ENCODE measurements at regions not wholly inside any gene's neighbourhood (a gene's known extent, or its start where the extent isn't known, plus 50 kb on each side); places are given as distances from the start of the nearest gene placed in this dataset.
"Not testable (repeated sequence)": the region's sequence is repeated elsewhere in the genome, so short reads cannot be mapped to it uniquely, and the experiment has no call there.

DNA sequence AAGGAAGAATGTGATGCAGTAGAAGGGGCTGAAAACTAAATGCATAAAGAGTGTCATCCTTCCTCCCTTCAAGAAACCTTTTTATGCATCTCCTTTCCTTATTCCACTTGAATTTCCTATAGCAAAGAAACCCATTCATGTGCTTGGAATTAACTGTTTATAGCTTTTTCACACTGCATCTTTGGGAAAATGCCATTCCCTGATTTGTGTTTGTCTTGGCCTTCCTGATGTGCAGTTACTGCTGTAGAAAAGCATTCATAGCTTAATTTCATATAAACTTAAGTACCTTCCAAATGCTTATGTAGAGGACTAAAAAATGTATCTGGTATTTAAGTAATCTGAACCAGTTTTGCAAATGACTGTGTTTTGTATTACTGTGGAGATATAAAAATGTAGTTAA, 61.8 kb downstream of the SDR9C7 start:
- DNase-seq (ENCODE audit: low read depth in 2 of 2), result no peak

- DNase-seq (ENCODE audit: low read depth in 2 of 2), result no peak
Measured at GRCh38 chr12:56867216-56867615, 67.0 kb downstream of the SDR9C7 start.

DNA sequence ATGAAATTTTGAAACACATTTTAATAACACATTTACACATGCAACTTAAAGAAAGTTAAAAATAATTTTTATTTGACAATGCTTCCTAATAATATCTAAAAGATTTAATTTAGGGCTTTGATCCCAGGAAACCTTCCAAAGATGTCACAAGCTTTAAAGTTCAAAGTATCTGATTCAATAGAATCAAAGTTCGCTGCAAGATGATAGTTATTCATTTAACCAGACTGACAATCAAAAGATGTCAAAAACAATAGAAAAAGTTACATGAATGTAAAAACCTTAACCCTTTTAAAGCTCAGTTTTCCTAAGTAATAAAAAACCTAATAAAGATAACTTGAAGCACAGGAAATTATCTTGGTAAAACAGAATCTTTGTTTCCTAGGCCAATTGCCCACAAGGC, 67.7 kb downstream of the SDR9C7 start:
- no peak for DNase-seq (ENCODE audit: low read depth in 2 of 2)

GRCh38 chr12:56864318-56864717, 69.9 kb downstream of the SDR9C7 start:
- no peak for DNase-seq (ENCODE audit: low read depth in 2 of 2)

GRCh38 chr12:56863789-56864188, 70.4 kb downstream of the SDR9C7 start:
- DNase-seq (ENCODE audit: low read depth in 2 of 2), result no peak

DNA sequence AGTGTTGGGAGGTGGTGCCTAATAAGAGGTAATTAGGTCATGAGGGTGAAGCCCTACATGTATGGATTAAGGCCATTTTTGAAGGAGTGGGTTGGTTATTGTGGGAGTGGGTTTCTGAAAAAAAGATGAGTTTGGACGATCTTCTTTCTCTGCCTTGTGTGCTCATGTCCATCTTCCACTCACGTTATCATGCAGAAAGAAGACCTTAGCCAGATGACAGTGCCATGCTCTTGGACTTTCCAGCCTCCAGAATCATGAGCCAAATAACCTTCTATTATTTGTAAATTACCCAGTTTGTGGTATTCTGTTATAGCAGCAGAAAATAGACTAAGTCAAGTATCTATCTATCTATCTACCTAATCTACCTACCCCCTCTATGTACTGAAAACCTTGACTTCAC, 71.9 kb downstream of the SDR9C7 start:
- no peak for DNase-seq (ENCODE audit: low read depth in 2 of 2)

DNA sequence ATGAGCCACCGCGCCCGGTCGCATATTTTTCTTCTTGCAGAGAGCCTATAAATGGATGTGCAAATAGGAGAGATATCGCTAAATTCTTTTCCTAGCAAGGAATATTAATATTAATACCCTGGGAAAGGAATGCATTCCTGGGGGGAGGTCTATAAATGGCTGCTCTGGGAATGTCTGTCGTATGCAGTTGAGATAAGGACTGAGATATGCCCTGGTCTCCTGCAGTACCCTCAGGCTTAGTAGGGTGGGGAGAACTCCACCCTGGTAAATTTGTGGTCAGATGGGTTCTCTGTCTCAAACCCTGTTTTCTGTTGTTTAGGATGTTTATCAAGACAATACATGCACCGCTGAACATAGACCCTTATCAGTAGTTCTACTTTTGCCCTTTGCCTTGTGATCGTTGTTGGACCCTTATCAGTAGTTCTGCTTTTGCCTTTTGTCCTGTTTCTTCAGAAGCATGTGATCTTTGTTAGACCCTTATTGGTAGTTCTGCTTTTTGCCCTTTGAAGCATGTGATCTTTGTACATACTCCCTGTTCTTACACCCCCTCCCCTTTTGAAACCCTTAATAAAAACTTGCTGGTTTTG, 80.7 kb downstream of the SDR9C7 start:
- not testable (repeated sequence) for DNase-seq (ENCODE audit: low read depth in 2 of 2)

DNA sequence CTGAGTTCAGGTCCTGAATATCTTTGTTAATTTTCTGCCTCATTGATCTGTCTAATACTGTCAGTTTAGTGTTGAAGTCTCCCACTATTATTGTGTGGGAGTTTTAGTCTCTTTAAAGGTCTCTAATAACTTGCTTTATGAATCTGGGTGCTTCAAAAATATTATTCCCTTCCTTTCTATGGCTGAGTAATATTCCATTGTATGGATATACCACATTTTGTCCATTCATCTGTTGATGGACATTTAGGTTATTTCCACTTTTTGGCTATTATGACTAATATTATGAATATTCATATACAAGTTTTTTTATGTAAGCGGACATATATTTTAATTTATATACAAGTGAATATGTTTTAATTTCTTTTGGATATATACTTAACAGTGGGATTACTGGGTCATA, 82.7 kb downstream of the SDR9C7 start:
- DNase-seq (ENCODE audit: low read depth in 2 of 2), result no peak

- no peak for DNase-seq (ENCODE audit: low read depth in 2 of 2)
Measured at GRCh38 chr12:56840922-56841321, 77.8 kb downstream of the HSD17B6 start.

DNA sequence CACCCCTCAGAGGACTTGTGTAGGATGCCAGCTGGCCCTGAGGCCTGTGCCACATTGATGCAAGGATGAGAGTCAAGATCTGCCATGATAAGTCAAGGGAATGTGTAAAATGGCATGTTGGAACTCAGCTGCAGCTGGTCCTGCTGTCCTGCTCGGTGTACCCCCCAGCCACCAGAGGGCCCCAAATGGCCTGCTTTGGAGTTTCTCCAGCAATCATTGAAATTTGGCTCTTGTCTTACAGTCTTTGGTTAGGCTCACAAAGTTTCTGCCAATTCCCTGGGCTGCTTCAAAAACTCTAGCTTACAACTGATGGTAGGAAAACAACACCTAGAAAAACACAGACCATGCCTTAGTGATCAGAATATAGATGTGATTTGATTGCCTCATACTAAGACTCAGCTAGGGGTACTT, 76.8 kb downstream of the HSD17B6 start:
- DNase-seq (ENCODE audit: low read depth in 2 of 2), result peak; percentile 14 to 20

DNA sequence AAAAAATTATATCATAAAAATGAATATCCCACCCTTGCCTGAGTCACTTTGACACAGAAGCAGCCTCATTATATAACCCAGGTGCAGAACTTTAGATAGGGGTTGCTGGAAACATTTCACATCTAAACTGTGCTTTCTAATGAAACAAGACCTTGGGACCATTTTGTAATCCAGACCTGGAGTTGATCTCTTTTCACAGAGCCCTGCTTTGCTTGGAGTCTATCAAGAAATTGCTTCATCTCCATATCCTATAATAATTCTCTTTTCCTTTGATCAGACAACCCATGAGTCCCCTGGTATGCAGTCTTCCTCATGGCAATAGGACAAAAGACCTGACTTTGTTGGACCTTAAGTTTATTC, 76.3 kb downstream of the HSD17B6 start:
- DNase-seq (ENCODE audit: low read depth in 2 of 2), result no peak

- no peak for DNase-seq (ENCODE audit: low read depth in 2 of 2)
Measured at GRCh38 chr12:56838621-56839488, 75.7 kb downstream of the HSD17B6 start.

Data from stimulated activated CD4-positive, alpha-beta T cell treated with anti-CD3 and anti-CD28 coated beads, Interleukin-4, amount 100 ng/mL, for 48 hours (primary cell).